Psoas muscle (tissue), 7 donors: ENCODE measurements at regions not wholly inside any gene's neighbourhood (a gene's known extent, or its start where the extent isn't known, plus 50 kb on each side); places are given as distances from the start of the nearest gene placed in this dataset.

Source experiments
- ATAC-seq, 4 donors: fragments of 200-7000 bp; cut with Tn5 transposase; one replicate each; pipeline ENCODE4 v1.9.1; 2020; ENCODE audit warnings: moderate library complexity in 3 of 4, mild to moderate bottlenecking in 2 of 4
- DNase-seq, 2 donors: peaks; one replicate each; pipeline ENCODE4 v3.0.0-alpha.2; 2020
- H3K27ac ChIP-seq: fragments of 200-600 bp; one replicate; pipeline ENCODE4 v1.8.0; 2022
- H3K27me3 ChIP-seq, 3 donors: fragments of 200-600 bp in 1 of 3; one replicate each; pipeline versions ENCODE4 v1.6.1 to v1.8.0; 2013 to 2022; ENCODE audit warnings: low read length in 2 of 3, mild to moderate bottlenecking in 2 of 3, moderate library complexity in 1 of 3; ENCODE audit not compliant: insufficient read depth in 3 of 3
- H3K36me3 ChIP-seq, 2 donors: fragments of 200-600 bp in 1 of 2; one replicate each; pipeline versions ENCODE4 v1.6.1 to v1.8.0; 2013 to 2022; ENCODE audit warnings: low read depth in 1 of 2, mild to moderate bottlenecking in 1 of 2, moderate library complexity in 1 of 2; ENCODE audit not compliant: insufficient read depth in 1 of 2
- H3K4me1 ChIP-seq: fragments of 200-600 bp; one replicate; pipeline ENCODE4 v1.8.0; 2022
- H3K4me3 ChIP-seq: fragments of 200-600 bp; one replicate; pipeline ENCODE4 v1.8.0; 2022; ENCODE audit warnings: mild to moderate bottlenecking
- H3K9me3 ChIP-seq: fragments of 200-600 bp; one replicate; pipeline ENCODE4 v1.8.0; 2022
- CTCF ChIP-seq: fragments of 200-600 bp; IDR thresholded peaks from one replicate; pipeline ENCODE4 v1.8.0; 2022; ENCODE audit warnings: antibody characterized with exemption
- WGBS, 3 donors: extraction: QIAGEN DNeasy Blood & Tissue Kit; methylation state at CpG; one replicate each; pipeline versions ENCODE4 v1.1.6 to v1.1.7; 2013; 5-methylcytosine and 5-hydroxymethylcytosine counted together
- intact Hi-C, 2 donors: fragments of 100-400 bp; cut with DNase I; formaldehyde crosslinking; loops; one replicate each; pipeline versions ENCODE4 v1.11.0 to v1.14.2; 2022
- donor health status: healthy with polysubstance abuse.
- donor health status: DM: no; HTN: no; CAD: no; lungs with moderate emphysema.
- donor health status: Bipolar disorder and iron deficiency.
- donor health status: healthy.
- donor health status: DM: yes; HTN: yes; CAD: no.
- donor health status: DM: no; HTN: no; CAD: no.
- donor health status: DM: yes; HTN: yes; CAD: no.

- DNase-seq (peak in 1 of 2 donors; percentile 71), ATAC-seq (peak in 1 of 4 donors; percentile 48)
- no peak for TF ChIP-seq CTCF
- Histone ChIP-seq H3K36me3 (no peaks in the 10 kb centered on the region), H3K9me3 (no peaks in the 10 kb centered on the region), H3K4me1 (no peaks in the 10 kb centered on the region), H3K27me3 (no peaks in the 10 kb centered on the region), H3K4me3 (no peak overlapping the region), H3K27ac (no peak overlapping the region)
- intact Hi-C loops = no loop called here
- WGBS, 3 donors = 33 to 43% (median 34%) methylated on average over 15 of the region's 15 CpGs
Observed at GRCh38 chr22:27537501-27537900, 264.1 kb downstream of the MN1 start.

GRCh38 chr22:27538666-27539065, 262.9 kb downstream of the MN1 start:
- no peak for ATAC-seq
- H3K9me3 ChIP-seq = no peaks in the 10 kb centered on the region
- H3K4me3 ChIP-seq = no peak overlapping the region
- 60 to 70% (median 63%) methylated on average over 13 of the region's 13 CpGs for WGBS, 3 donors
- no peak for DNase-seq
- TF ChIP-seq CTCF = no peak
- H3K27me3 ChIP-seq = no peaks in the 10 kb centered on the region
- intact Hi-C loops = no loop called here
- no peaks in the 10 kb centered on the region for H3K36me3 ChIP-seq
- no peak overlapping the region for H3K27ac ChIP-seq
- H3K4me1 ChIP-seq = no peaks in the 10 kb centered on the region

GRCh38 chr22:27540247-27540646, 261.3 kb downstream of the MN1 start:
- Histone ChIP-seq H3K27me3 (no peaks in the 10 kb centered on the region), H3K9me3 (no peaks in the 10 kb centered on the region), H3K4me3 (no peak overlapping the region), H3K27ac (no peak overlapping the region), H3K4me1 (no peaks in the 10 kb centered on the region), H3K36me3 (no peaks in the 10 kb centered on the region)
- no peak for ATAC-seq
- intact Hi-C loops = no loop called here
- no peak for DNase-seq
- no peak for TF ChIP-seq CTCF
- WGBS, 3 donors = 80 to 84% (median 82%) methylated on average over 10 of the region's 10 CpGs

- H3K27me3 ChIP-seq = no peaks in the 10 kb centered on the region
Observed at GRCh38 chr22:27540656-27541396, 260.7 kb downstream of the MN1 start.

More at GRCh38 chr22:27540656-27541396, 260.7 kb downstream of the MN1 start:
- no peak overlapping the region for H3K4me3 ChIP-seq
- intact Hi-C loops = no loop called here
- ATAC-seq (no peak), DNase-seq (no peak)
- H3K9me3 ChIP-seq = no peaks in the 10 kb centered on the region
- WGBS, 3 donors = 65 to 80% (median 74%) methylated on average over 24 of the region's 24 CpGs
- H3K4me1 ChIP-seq = no peaks in the 10 kb centered on the region
- H3K27ac ChIP-seq = no peak overlapping the region
- no peaks in the 10 kb centered on the region for H3K36me3 ChIP-seq
- TF ChIP-seq CTCF = no peak
